ENCODE measurements at regions not wholly inside any gene's neighbourhood (a gene's known extent, or its start where the extent isn't known, plus 50 kb on each side); places are given as distances from the start of the nearest gene placed in this dataset.

DNA sequence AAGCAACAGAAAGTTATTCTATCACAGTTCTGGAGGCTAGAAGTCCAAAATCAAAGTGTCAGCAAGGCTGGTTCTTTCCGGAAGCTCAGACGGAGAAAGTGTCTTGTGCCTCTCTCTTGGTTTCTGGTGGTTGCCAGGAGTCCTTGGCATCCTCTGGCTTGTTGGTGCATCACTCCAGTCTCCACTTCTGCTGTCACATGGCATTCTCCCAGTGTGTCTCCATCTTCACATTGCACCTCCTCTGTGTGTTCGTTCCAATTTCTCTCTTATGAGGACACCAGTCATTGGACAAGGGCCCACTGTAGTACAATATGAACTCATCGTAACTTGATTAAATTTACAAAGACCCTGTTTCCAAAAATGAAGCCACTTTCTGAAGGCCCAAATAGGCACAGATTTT is 175.4 kb upstream of the ATP5MC3 start:
- Histone ChIP-seq H3K27me3 (ENCODE audit: insufficient read depth, low read length) (no peaks in the 10 kb centered on the region), H3K4me2 (ENCODE audit: low read length) (no peak overlapping the region), H3K9me2 (ENCODE audit: insufficient read depth) (no peaks in the 10 kb centered on the region), H3K9ac (ENCODE audit: low read length) (no peak overlapping the region), H3K27ac (ENCODE audit: low read depth, low read length) (no peak overlapping the region), H3K79me2 (ENCODE audit: insufficient read depth, low read length) (no peaks in the 10 kb centered on the region), H4K20me1 (ENCODE audit: insufficient read depth) (no peaks in the 10 kb centered on the region), H3K9me3 (ENCODE audit: control insufficient read depth in 1 of 2, insufficient read depth in 1 of 2, low read depth in 1 of 2, low read length in 2 of 2) (no peaks in the 10 kb centered on the region), H3K4me3 (replicated peaks in 1 of 2; ENCODE audit: low read depth in 1 of 2, low read length in 2 of 2) (no peak overlapping the region), H3K36me3 (ENCODE audit: control insufficient read depth in 1 of 2, insufficient read depth in 2 of 2, low read length in 2 of 2) (no peaks in the 10 kb centered on the region), H2AFZ (ENCODE audit: low read depth, low read length, poor library complexity, severe bottlenecking) (no peak overlapping the region), H3K4me1 (ENCODE audit: control insufficient read depth in 1 of 2, insufficient read depth in 2 of 2, low read length in 2 of 2) (no peaks in the 10 kb centered on the region)
- POLR2A ChIA-PET = no interaction called here
- no TSS peak for BruUV-seq (replicated peaks)
- no peak for ATAC-seq
- DNase-seq (ENCODE audit: low read depth, low spot score) = no peak
- CTCF ChIA-PET = no interaction called here
- intact Hi-C loops (cut with micrococcal nuclease) = no loop called here
- TF ChIP-seq, protein P1, sequence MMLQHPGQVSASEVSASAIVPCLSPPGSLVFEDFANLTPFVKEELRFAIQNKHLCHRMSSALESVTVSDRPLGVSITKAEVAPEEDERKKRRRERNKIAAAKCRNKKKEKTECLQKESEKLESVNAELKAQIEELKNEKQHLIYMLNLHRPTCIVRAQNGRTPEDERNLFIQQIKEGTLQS (IDR thresholded peaks at IDR 0.05) = no peak
- TF ChIP-seq RAD21 (IDR thresholded peaks at IDR 0.05; ENCODE audit: low read depth) (no peak), CEBPB (IDR thresholded peaks at IDR 0.05; ENCODE audit: low read depth) (no peak), YY1 (IDR thresholded peaks at IDR 0.05; ENCODE audit: extremely low read depth, insufficient replicate concordance, low read depth, low read length) (no peak), ZNF274 (IDR thresholded peaks at IDR 0.05; ENCODE audit: low read depth, low read length) (no peak), EZH2phosphoT487 (IDR thresholded peaks at IDR 0.05; ENCODE audit: borderline replicate concordance) (no peak), TCF7L2 (IDR thresholded peaks at IDR 0.05; ENCODE audit: borderline replicate concordance, extremely low read depth, insufficient read depth, insufficient read length) (no peak), EGR1 (IDR thresholded peaks at IDR 0.05; ENCODE audit: low read depth) (no peak), SRF (IDR thresholded peaks at IDR 0.05; ENCODE audit: low read depth) (no peak), CBX3 (IDR thresholded peaks at IDR 0.05; ENCODE audit: low read depth) (no peak), SP1 (IDR thresholded peaks at IDR 0.05; ENCODE audit: low read depth) (no peak), EZH2 (IDR thresholded peaks at IDR 0.05) (no peak), POLR2AphosphoS5 (IDR thresholded peaks at IDR 0.05; ENCODE audit: low read depth, low read length) (no peak), JUND (IDR thresholded peaks at IDR 0.05) (no peak), SIN3A (IDR thresholded peaks at IDR 0.05; ENCODE audit: low read depth) (no peak), ELF1 (IDR thresholded peaks at IDR 0.05; ENCODE audit: borderline replicate concordance, low read depth) (no peak)
- TF ChIP-seq, protein P2, sequence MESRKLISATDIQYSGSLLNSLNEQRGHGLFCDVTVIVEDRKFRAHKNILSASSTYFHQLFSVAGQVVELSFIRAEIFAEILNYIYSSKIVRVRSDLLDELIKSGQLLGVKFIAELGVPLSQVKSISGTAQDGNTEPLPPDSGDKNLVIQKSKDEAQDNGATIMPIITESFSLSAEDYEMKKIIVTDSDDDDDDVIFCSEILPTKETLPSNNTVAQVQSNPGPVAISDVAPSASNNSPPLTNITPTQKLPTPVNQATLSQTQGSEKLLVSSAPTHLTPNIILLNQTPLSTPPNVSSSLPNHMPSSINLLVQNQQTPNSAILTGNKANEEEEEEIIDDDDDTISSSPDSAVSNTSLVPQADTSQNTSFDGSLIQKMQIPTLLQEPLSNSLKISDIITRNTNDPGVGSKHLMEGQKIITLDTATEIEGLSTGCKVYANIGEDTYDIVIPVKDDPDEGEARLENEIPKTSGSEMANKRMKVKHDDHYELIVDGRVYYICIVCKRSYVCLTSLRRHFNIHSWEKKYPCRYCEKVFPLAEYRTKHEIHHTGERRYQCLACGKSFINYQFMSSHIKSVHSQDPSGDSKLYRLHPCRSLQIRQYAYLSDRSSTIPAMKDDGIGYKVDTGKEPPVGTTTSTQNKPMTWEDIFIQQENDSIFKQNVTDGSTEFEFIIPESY (IDR thresholded peaks at IDR 0.05; ENCODE audit: extremely low read depth, insufficient replicate concordance, low read length) = no peak
- TF ChIP-seq, protein P3, sequence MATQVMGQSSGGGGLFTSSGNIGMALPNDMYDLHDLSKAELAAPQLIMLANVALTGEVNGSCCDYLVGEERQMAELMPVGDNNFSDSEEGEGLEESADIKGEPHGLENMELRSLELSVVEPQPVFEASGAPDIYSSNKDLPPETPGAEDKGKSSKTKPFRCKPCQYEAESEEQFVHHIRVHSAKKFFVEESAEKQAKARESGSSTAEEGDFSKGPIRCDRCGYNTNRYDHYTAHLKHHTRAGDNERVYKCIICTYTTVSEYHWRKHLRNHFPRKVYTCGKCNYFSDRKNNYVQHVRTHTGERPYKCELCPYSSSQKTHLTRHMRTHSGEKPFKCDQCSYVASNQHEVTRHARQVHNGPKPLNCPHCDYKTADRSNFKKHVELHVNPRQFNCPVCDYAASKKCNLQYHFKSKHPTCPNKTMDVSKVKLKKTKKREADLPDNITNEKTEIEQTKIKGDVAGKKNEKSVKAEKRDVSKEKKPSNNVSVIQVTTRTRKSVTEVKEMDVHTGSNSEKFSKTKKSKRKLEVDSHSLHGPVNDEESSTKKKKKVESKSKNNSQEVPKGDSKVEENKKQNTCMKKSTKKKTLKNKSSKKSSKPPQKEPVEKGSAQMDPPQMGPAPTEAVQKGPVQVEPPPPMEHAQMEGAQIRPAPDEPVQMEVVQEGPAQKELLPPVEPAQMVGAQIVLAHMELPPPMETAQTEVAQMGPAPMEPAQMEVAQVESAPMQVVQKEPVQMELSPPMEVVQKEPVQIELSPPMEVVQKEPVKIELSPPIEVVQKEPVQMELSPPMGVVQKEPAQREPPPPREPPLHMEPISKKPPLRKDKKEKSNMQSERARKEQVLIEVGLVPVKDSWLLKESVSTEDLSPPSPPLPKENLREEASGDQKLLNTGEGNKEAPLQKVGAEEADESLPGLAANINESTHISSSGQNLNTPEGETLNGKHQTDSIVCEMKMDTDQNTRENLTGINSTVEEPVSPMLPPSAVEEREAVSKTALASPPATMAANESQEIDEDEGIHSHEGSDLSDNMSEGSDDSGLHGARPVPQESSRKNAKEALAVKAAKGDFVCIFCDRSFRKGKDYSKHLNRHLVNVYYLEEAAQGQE (IDR thresholded peaks at IDR 0.05; ENCODE audit: low read depth) = no peak
- TF ChIP-seq, protein P4, sequence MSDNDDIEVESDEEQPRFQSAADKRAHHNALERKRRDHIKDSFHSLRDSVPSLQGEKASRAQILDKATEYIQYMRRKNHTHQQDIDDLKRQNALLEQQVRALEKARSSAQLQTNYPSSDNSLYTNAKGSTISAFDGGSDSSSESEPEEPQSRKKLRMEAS (IDR thresholded peaks at IDR 0.05) = no peak
- RAD21 ChIA-PET (ENCODE audit: low non-redundant PET in 1 of 2, low total read pairs in 2 of 2, uncharacterized antibody in 2 of 2, unreplicated experiment in 2 of 2) = no interaction called here
